HCT116 (cell line): ENCODE measurements at regions not wholly inside any gene's neighbourhood (a gene's known extent, or its start where the extent isn't known, plus 50 kb on each side); places are given as distances from the start of the nearest gene placed in this dataset.

Experiments
- EZH2 ChIP-seq: fragments of 200-600 bp; sonication (generic); IDR thresholded peaks from 2 replicates; pipeline ENCODE4 v1.6.1; 2017; ENCODE audit warnings: antibody characterized with exemption, mixed run types
- ZFX ChIP-seq: fragments of 450-650 bp; IDR thresholded peaks from 2 replicates; pipeline ENCODE4 v1.6.1; 2017

DNA sequence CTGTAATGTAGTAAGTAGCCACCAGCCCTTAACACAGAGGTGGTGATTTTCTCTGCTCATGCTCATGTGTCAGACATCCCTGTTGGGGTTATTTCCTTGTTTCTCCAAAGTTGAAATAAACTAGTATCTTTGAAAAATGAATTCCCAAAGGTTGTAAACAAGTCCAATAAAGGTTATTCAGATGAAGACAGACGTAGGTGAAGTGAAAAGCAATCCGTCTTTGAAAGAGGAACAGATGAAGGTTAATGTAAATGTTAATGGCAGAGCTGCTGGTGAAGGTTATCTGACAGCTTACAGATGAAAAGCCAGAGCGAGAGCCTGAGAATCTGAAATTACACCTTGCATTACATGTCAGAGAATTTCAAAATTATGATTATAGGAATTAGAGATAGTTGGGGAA lies 1604.0 kb downstream of the FAM181B start:
- TF ChIP-seq EZH2 (no peak), ZFX (no peak)
